Stimulated activated CD4-positive, alpha-beta T cell treated with anti-CD3 and anti-CD28 coated beads, Interleukin-2, amount 100 ng/mL, for 24 hours (primary cell): ENCODE measurements at regions not wholly inside any gene's neighbourhood (a gene's known extent, or its start where the extent isn't known, plus 50 kb on each side); places are given as distances from the start of the nearest gene placed in this dataset.
"Not testable (repeated sequence)": the region's sequence is repeated elsewhere in the genome, so short reads cannot be mapped to it uniquely, and the experiment has no call there.

Experiments
- DNase-seq, 2 donors: peaks; one replicate each; pipeline ENCODE4 v3.0.0-alpha.2; 2020

- no peak for DNase-seq
Measured at GRCh38 chr7:114364151-114364550, 50.5 kb upstream of the FOXP2 start.

- DNase-seq = no peak
Measured at GRCh38 chr7:114363292-114363691, 51.3 kb upstream of the FOXP2 start.

GRCh38 chr7:114358911-114359310 lies 55.7 kb upstream of the FOXP2 start:
- no peak for DNase-seq

GRCh38 chr7:114356133-114356532 lies 58.5 kb upstream of the FOXP2 start:
- DNase-seq = no peak

GRCh38 chr7:114354306-114354705 lies 60.3 kb upstream of the FOXP2 start:
- no peak for DNase-seq

- DNase-seq = no peak
Measured at GRCh38 chr7:114345494-114345893, 69.1 kb upstream of the FOXP2 start.

- no peak for DNase-seq
Measured at GRCh38 chr7:114343949-114344708, 70.5 kb upstream of the FOXP2 start.

GRCh38 chr7:114342431-114343179 lies 72.0 kb upstream of the FOXP2 start:
- no peak for DNase-seq

GRCh38 chr7:114341648-114342047 lies 73.0 kb upstream of the FOXP2 start:
- DNase-seq = no peak

GRCh38 chr7:114334989-114335388 lies 79.6 kb upstream of the FOXP2 start:
- no peak for DNase-seq

- not testable (repeated sequence) for DNase-seq
Measured at GRCh38 chr7:114329458-114329857, 85.2 kb upstream of the FOXP2 start.

- no peak for DNase-seq
Measured at GRCh38 chr7:114317450-114318098, 97.0 kb upstream of the FOXP2 start.

- DNase-seq = no peak
Measured at GRCh38 chr7:114312649-114313048, 102.0 kb upstream of the FOXP2 start.

- no peak for DNase-seq
Measured at GRCh38 chr7:114310345-114311110, 104.1 kb upstream of the FOXP2 start.

- no peak for DNase-seq
Measured at GRCh38 chr7:114309729-114310128, 104.9 kb upstream of the FOXP2 start.

GRCh38 chr7:114303301-114303700 lies 111.3 kb upstream of the FOXP2 start:
- DNase-seq = no peak

GRCh38 chr7:114302858-114303257 lies 111.8 kb upstream of the FOXP2 start:
- DNase-seq = no peak

- no peak for DNase-seq
Measured at GRCh38 chr7:114298011-114298410, 116.6 kb upstream of the FOXP2 start.

GRCh38 chr7:114297121-114297520 lies 117.5 kb upstream of the FOXP2 start:
- DNase-seq = no peak

- no peak for DNase-seq
Measured at GRCh38 chr7:114295522-114295921, 119.1 kb upstream of the FOXP2 start.

GRCh38 chr7:114294036-114294435 lies 120.6 kb upstream of the FOXP2 start:
- DNase-seq = no peak

- no peak for DNase-seq
Measured at GRCh38 chr7:114293289-114294012, 121.2 kb upstream of the FOXP2 start.
